Activated CD8-positive, alpha-beta T cell treated with anti-CD3 and anti-CD28 coated beads for 36 hours (primary cell): ENCODE measurements at regions not wholly inside any gene's neighbourhood (a gene's known extent, or its start where the extent isn't known, plus 50 kb on each side); places are given as distances from the start of the nearest gene placed in this dataset.

Experiments used
- ATAC-seq: fragments of 200-7000 bp; cut with Tn5 transposase; one replicate; pipeline ENCODE4 v1.10.0; 2021; ENCODE audit warnings: mild to moderate bottlenecking, moderate library complexity
- CTCF ChIA-PET: fragments of 350-600 bp; sonication (Branson Sonifier 250); formaldehyde crosslinking; loops from one replicate; lab custom pipeline; 2021; ENCODE audit warnings: antibody characterized with exemption; lab: Charles Lee
- POLR2A ChIA-PET: fragments of 350-600 bp; sonication (Branson Sonifier 250); formaldehyde crosslinking; loops from one replicate; lab custom pipeline; 2021; ENCODE audit warnings: antibody characterized with exemption; lab: Charles Lee
- DNase-seq: peaks from one replicate; pipeline ENCODE4 v3.0.0-alpha.2; 2020
- H3K27ac Mint-ChIP-seq: one replicate; pipeline ENCODE4 v1.8.0; 2021; ENCODE audit warnings: mild to moderate bottlenecking, mixed read lengths
- H3K27me3 Mint-ChIP-seq: one replicate; pipeline ENCODE4 v1.8.0; 2021; ENCODE audit warnings: mixed read lengths
- H3K36me3 Mint-ChIP-seq: one replicate; pipeline ENCODE4 v1.8.0; 2021; ENCODE audit warnings: low read depth, mixed read lengths
- H3K4me1 Mint-ChIP-seq: one replicate; pipeline ENCODE4 v1.8.0; 2021; ENCODE audit warnings: low read depth, mixed read lengths
- H3K4me3 Mint-ChIP-seq: one replicate; pipeline ENCODE4 v1.8.0; 2021; ENCODE audit warnings: mild to moderate bottlenecking, moderate library complexity, mixed read lengths
- H3K9me3 Mint-ChIP-seq: one replicate; pipeline ENCODE4 v1.8.0; 2021; ENCODE audit warnings: mixed read lengths
- CTCF ChIP-seq: fragments of 200-600 bp; IDR thresholded peaks from one replicate; pipeline ENCODE4 v1.8.0; 2022; ENCODE audit warnings: antibody characterized with exemption, mild to moderate bottlenecking
- intact Hi-C: fragments of 100-400 bp; cut with micrococcal nuclease; formaldehyde crosslinking; loops from one replicate; pipeline ENCODE4 v1.10.0; 2022

DNA sequence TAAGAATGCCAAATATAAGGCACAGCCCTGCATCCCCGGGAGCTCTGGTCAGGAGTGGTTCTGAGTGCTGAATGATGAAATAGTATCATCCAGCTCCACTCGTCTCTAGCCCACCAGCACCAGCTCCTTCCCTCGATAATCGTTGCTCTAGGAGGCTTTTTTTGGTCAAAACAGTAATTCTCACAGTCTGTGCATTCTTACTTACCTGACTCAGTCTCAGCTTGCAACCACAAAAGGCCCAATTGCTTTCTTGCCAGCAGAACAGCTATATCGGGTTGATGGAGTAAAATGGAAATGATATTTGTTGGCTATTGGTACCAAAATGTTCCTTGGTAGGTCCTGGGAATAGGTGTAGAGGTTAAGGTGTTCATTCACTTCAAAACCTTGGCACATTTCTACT lies 94.8 kb downstream of the BMP4 start:
- TF ChIP-seq CTCF = no peak
- H3K4me1 Mint-ChIP-seq = no peaks in the 10 kb centered on the region
- H3K9me3 Mint-ChIP-seq = no peaks in the 10 kb centered on the region
- H3K27ac Mint-ChIP-seq = no peak overlapping the region
- DNase-seq (no peak), ATAC-seq (no peak)
- intact Hi-C loops = no loop called here
- ChIA-PET CTCF (no interaction called here), POLR2A (no interaction called here)
- H3K36me3 Mint-ChIP-seq = no peaks in the 10 kb centered on the region
- H3K4me3 Mint-ChIP-seq = no peak overlapping the region
- peaks cover 2% of the 10 kb centered on the region for H3K27me3 Mint-ChIP-seq

DNA sequence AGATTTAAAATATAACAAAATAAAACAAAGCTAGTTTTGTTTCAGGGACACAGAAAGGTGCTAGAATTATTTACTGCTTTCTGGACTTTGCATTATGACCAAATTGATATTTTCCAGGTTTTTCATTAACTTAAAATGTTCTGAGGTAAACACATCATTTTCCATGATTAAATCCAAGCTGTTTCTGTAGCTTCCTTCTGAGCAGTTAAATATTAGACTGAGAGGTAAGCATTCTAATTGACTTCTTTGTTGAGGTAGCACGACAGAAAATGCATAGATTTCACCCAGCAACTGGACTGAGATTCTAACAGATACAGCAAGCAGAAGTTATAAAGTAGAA lies 98.3 kb downstream of the BMP4 start:
- POLR2A ChIA-PET = no interaction called here
- DNase-seq (no peak), ATAC-seq (no peak)
- Mint-ChIP-seq H3K4me1 (no peaks in the 10 kb centered on the region), H3K9me3 (no peaks in the 10 kb centered on the region), H3K27me3 (peaks cover 2% of the 10 kb centered on the region), H3K36me3 (no peaks in the 10 kb centered on the region), H3K4me3 (no peak overlapping the region), H3K27ac (no peak overlapping the region)
- intact Hi-C loops = no loop called here
- TF ChIP-seq CTCF = no peak
- CTCF ChIA-PET = no interaction called here

- no peak for DNase-seq
- no peak overlapping the region for H3K4me3 Mint-ChIP-seq
- CTCF ChIA-PET = no interaction called here
- ATAC-seq = no peak
- H3K9me3 Mint-ChIP-seq = no peaks in the 10 kb centered on the region
- H3K4me1 Mint-ChIP-seq = no peaks in the 10 kb centered on the region
- no peak for TF ChIP-seq CTCF
- POLR2A ChIA-PET = no interaction called here
- no peaks in the 10 kb centered on the region for H3K36me3 Mint-ChIP-seq
- no peak overlapping the region for H3K27ac Mint-ChIP-seq
- intact Hi-C loops = no loop called here
- H3K27me3 Mint-ChIP-seq = peaks cover 2% of the 10 kb centered on the region
Measured at GRCh38 chr14:53857625-53858344, 98.8 kb downstream of the BMP4 start.

DNA sequence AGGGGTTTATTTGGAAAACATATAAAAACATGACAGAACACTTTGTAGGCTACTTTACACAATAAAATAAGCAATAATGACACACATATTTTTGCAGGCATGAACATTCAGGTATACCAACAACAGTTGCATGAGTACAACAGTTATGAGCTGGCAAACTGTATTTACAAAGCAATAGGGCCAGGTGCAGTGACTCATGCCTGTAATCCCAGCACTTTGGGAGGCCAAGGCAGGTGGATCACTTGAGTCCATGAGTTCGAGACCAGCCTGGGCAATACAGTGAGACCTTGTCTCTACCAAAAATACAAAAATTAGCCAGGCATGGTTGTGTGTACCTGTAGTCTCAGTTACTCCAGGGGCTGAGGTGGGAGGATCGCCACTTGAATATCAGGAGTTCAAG lies 101.1 kb downstream of the BMP4 start:
- intact Hi-C loops = no loop called here
- POLR2A ChIA-PET = interaction anchor here (0.6 kb wide), 1 partner anchor 12 kb away, joined by 4 read pairs; no protein-coding TSS in a partner anchor
- no peak overlapping the region for H3K27ac Mint-ChIP-seq
- ATAC-seq = no peak
- no peaks in the 10 kb centered on the region for H3K36me3 Mint-ChIP-seq
- H3K4me1 Mint-ChIP-seq = no peaks in the 10 kb centered on the region
- TF ChIP-seq CTCF = no peak
- H3K4me3 Mint-ChIP-seq = no peak overlapping the region
- CTCF ChIA-PET = no interaction called here
- H3K9me3 Mint-ChIP-seq = no peaks in the 10 kb centered on the region
- H3K27me3 Mint-ChIP-seq = peaks cover 2% of the 10 kb centered on the region
- no peak for DNase-seq

- CTCF ChIA-PET = no interaction called here
- H3K27me3 Mint-ChIP-seq = peaks cover 2% of the 10 kb centered on the region
- no peak for DNase-seq
- no peak for ATAC-seq
- no peaks in the 10 kb centered on the region for H3K36me3 Mint-ChIP-seq
- POLR2A ChIA-PET = interaction anchor here (0.6 kb wide), 1 partner anchor 12 kb away, joined by 4 read pairs; no protein-coding TSS in a partner anchor
- H3K4me3 Mint-ChIP-seq = no peak overlapping the region
- intact Hi-C loops = no loop called here
- no peaks in the 10 kb centered on the region for H3K9me3 Mint-ChIP-seq
- H3K27ac Mint-ChIP-seq = no peak overlapping the region
- H3K4me1 Mint-ChIP-seq = no peaks in the 10 kb centered on the region
- TF ChIP-seq CTCF = no peak
Measured at GRCh38 chr14:53855127-53855526, 101.5 kb downstream of the BMP4 start.
